ENCODE measurements at regions not wholly inside any gene's neighbourhood (a gene's known extent, or its start where the extent isn't known, plus 50 kb on each side); places are given as distances from the start of the nearest gene placed in this dataset.
"Not testable (repeated sequence)": the region's sequence is repeated elsewhere in the genome, so short reads cannot be mapped to it uniquely, and the experiment has no call there.

DNA sequence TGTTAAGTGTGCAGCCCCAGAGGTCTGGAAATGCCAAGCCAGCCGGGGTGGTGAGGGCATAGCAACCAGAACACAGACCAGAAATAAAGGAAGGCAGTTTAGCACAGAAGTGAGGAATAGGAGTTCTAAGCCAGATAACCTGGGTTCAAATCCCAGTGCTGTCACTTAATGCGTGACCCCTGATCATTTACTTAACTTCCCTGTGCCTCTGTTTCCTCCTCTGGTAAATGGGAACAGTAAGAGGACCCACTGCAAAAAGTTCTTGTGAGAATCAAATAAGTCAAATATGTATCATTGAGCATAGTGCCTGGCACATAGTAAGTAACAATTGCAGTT, 125.2 kb upstream of the ARHGEF3 start:
- no peak for DNase-seq (ENCODE audit: low read depth in 2 of 2)

DNA sequence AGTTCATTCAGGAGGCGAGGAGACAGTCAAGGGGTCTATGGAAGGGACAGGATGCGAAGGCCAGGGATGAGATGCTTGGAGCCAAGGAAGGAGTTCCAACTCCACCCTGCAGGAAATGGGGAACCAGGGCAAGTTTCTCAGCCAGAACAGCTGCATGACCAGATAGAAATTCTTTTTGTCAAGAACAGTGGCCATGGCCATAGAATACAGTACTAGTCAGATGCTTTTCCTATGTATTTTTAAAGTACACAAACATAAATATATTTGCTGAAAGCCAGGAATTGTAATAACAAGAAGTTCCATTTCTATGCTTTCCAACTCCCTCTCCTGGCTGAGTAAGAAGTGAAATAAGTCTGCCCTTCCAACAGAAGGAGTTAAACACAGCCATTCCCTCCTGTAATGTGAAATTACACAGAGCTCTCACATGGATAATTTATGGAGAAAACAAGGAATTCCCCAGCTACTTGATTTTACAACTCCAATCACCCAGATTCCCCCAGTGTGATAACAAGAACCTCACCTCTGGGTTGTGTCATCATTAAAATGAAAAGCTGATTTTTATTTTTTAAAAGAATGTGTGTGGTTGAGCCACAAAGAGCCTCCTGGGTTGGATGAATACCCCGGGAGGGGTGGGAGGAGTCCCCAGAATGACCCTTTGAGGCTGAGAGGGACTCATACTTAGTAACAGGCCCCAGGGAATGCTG, 124.6 kb upstream of the ARHGEF3 start:
- peak in 1 of 2 donors; percentile 19 for DNase-seq (ENCODE audit: low read depth in 2 of 2)

DNA sequence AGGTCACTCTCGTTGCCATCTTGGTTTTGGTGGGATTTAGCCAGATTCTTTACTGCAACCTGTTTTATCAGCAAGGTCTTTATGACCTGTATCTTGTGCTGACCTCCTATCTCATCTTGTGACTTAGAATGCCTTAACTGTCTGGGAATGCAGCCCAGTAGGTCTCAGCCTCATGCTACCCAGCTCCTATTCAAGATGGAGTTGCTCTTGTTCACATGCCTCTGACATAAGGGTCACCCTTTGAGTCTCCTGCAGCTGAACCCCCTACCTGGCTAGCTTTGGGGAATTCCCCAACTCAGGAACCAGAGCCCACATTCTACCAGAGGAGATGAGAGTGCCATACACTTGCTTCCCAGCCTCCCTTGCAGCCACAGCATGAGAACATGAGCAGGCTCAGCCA, 123.0 kb upstream of the ARHGEF3 start:
- DNase-seq (ENCODE audit: low read depth in 2 of 2) = not testable (repeated sequence)

DNA sequence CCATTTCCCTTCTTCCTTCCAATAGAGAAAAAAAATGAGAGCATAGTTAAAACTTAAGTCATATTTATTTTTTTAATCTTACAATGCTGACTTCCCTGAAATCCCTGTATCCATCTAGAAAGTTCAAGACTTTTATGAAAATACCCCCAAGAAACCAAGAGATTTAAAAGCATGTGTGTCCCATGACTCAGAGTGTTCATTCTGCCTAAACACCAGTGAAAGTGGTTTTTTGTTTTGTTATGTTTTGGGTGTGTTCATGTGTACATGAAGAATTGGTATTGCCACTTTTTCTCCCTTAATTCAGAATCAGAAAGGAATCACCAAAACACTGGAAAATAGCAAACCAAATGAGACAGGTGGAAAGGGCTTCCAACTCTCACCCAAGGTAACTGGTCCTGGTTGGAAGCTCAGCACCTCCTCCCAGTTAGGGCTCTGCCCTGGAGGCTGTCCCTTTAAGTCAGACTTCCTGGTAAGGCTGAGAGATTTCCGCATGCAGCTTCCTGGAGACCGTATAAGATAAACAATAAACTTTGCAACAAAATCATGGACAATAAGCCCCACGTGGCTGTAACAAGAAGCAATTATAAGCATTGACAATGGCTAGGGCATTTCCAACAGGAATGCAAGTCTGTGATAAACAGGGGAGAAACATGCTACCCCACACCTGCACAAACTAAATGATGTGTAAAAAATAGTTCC, 121.9 kb upstream of the ARHGEF3 start:
- DNase-seq (ENCODE audit: low read depth in 2 of 2) = peak; percentile 97 to 98

DNA sequence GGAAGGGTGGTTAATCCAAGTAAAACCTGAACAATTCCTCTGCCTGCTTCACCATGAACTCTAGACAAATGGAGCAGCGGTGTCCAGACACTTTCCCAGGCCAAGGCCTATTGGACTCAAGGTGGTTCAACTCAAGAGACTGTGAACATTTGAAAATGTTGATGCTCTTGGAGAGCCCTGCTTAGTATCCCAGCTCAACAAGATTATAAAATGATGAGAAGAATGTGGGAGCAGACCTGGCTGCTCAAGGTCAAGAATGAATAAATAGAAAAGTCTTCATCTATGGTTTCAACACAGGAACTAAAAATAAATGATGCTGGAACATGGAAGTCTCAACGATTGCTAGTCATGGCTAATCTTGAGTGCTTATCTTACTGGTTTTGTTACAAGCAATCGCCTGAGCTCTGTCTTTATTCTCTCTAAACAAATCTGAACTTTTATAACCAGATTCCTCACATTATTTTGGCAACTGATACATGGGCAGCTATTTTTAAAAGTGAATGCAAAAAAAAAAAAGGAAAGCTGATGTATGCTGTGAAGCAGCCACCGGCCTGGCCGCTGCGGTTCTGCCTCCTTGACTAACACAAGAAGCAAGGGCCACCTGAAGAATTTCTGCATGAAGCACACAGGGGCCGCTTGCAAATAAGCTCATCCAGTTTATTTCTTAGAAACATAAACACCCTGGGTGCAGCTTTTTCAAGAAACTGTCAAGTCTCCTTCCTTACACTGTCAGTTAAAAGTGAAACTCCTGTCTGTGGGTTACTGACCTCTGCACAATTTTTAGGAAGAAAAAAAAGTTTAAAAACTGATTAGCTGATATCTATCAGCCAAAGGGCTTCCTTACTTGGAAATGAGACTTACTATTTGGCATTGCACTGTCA, 120.1 kb upstream of the ARHGEF3 start:
- peak; percentile 34 to 56 for DNase-seq (ENCODE audit: low read depth in 2 of 2)

DNA sequence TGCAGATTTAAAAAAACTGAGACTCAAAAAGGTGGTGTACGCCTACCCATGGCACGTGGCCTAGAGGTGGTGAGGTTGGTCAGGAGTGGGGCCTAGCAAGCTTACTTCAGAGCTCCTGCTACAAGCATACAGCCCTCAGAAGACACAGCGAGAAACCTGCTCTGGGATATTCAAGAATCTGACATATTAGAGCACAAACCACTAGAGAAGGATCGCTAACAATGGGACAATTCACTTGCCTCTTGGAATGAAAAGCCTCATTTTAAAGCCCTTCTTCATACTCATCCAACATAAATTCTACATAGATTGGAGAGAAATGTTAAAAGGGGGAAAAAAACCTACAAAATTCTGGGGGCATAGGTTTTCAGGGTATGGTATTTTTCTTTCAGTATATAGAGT, 118.0 kb upstream of the ARHGEF3 start:
- no peak for DNase-seq (ENCODE audit: low read depth in 2 of 2)

DNA sequence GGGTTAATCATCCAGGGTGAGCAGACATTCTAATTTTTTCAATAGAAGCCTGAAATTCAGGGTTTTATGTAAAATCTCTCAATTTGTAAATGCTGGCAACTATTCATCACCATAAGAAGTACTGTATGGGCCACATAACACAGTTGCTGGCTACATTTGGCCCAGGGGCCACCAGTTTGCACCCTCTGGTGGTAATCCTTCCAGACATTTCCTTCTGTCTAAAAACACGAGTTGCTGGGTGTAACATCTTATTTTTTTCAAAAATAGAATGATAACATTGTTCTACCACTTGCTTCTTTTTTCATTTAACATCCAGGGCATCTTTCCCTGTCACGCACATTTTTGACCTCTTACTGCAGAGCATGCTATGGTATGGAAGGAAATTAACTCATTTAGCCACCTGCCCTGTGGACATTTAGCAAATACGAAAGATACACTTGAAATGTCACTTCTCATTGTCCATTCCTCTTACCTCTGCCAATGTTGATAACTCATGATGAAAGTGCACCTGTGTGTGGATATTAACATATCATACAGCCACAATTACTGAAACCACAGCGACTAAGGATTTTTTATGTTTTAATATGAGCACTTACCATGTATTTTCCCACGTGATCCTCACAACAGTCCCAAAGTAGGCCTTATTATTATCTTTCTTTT, 117.5 kb upstream of the ARHGEF3 start:
- peak in 1 of 2 donors; percentile 39 for DNase-seq (ENCODE audit: low read depth in 2 of 2)

DNA sequence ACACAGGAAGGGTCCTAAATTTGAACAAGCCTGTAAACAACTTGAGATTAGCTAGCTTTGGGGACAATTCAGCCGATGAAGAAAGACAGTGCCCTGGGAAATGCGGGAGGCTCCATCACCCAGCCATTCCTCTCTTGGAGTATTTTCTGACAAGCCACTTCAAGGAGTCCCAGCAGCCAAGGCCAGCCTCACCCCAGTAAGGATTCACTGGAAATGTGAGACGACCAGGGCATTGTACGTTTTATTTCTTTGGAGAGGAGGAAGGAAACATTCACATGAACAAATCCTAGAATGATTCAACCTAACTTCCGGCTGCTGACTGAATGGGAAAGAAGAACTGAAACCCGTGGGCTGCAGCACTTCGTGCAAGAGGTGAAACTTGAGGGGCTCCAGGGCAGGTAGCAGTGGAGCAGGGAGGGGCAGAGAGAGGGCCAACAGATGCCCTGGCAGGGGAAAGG, 116.4 kb upstream of the ARHGEF3 start:
- DNase-seq (ENCODE audit: low read depth in 2 of 2) = peak; percentile 55 to 71

DNA sequence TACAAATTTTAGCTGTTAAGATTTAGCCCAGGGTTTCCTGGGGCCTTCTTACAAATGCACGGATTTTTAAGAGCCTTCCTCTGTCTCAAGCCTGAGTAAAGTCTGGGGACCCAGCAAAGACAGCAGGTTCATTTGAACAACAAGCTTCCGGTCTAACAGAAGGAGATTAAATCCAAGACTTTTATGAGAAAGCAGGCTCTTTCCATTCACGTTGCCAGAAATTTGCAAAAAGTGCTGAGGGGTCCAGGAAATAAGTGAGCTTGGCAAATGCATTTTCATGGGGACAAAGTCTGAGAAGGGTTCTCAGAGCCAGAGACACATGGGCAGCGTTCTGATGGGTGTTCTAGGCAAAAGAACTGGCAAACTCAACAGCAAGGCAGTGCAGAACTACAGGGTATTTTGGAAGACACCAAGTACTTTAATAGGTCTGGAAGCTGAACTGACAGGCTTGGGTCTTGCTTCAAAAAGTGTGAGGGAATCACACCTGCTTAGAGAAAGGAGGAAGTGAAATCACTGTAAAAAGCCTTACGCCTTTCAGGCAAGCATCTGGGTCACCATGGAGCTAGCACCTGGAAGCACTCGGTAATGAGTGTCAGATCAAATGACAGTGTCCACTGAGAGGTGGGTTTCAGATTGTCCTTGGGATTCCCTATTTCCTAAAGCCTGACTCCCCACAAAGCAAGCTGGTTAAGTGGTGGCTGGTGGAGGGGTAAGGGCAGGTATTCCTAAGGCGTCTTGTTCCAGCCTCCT, 115.8 kb upstream of the ARHGEF3 start:
- DNase-seq (ENCODE audit: low read depth in 2 of 2) = no peak

DNA sequence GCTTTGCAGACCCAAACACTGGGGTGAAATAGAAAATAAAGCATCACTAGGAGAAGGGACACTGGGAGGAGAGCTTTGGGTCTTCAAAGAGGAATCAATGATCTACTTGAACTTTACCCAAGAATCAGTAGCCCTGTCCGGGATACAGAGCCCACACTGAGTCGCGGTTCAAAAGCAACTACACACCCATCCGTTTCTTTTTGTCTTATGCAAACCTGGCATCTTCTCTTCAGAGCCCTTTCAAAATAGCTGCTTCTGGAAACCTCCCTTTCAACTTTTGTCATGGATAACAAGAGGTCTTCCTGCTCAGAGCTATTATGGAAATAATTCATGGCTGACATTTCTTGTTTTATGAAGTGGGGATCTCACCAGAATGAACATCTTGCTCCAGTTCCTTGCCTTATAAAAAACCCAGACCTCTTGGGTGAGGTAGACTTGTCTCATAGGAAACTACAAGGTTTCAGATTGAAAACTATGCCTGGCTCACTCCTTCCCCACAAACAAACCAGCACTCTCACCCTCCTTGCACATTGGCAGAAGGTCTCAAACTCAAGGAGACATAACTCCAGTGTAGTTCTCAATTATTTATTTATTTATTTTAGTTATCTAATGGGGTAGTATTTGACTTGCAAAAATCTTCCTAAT, 115.1 kb upstream of the ARHGEF3 start:
- DNase-seq (ENCODE audit: low read depth in 2 of 2) = no peak

DNA sequence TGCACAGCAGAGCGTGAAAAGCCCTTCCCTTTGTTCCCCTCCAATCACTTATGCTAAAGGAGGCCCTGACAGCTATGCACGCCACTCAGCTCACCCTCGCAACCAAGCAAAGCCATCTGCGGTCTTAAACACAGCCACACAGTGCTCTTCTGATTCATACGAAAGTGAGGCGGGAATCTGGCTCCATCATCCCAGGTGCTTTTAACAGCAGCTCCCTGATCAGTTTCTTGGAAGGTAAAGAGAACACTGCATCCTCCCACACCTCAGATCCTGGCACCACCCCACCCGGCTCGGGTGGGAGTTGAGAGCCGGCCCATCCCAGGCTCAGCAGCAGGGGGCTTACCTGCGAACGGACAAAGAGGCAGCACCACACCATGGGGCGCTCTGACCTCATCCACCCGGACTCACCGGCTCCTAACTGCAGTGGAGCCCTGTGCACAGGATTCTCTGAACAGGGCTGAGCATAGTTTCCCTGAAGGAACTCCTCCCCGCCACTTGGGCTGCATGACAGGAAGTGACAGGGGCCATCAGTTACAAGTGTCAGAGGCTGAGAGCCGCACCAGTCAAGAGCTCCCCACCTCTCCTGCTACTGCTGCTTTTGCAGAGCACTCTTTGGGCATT, 114.3 kb upstream of the ARHGEF3 start:
- peak in 1 of 2 donors; percentile 53 for DNase-seq (ENCODE audit: low read depth in 2 of 2)

DNA sequence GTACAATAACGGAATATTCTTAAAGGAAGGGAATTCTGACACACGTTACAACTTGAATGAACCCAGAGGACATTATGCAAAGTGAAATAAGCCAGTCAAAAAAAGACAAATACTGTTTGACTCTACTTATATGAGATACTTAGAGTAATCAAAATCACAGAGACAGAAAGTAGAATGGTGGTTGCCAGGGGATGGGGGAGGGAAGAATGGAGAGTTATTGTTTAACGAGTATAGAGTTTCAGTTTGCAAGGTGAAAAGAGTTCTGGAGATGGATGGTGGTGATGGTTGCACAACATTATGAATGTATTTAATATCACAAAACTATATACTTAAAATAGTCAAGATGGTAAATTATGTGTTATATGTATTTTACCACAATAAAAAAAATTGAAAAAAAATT, 112.9 kb upstream of the ARHGEF3 start:
- DNase-seq (ENCODE audit: low read depth in 2 of 2) = no peak

DNA sequence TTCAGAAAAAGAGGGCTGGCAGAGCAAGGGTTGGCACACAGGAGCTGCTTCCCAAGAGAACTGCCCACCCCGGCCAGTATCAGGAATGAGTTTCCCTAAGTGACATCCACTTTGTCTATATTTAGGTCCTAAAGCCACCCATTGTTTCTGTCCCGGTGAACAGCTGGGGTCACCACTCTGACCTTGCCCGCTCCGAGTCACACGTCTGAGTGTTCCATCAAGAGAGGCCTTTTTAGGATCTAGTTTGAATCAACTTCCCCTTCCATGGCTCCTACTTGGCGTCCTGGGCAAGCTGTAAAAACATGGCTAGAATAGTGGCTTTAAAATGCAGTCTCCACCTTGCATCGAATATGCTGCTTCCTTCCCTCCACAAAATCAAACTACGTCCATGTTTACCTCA, 109.6 kb upstream of the ARHGEF3 start:
- DNase-seq (ENCODE audit: low read depth in 2 of 2) = peak; percentile 22 to 54

DNA sequence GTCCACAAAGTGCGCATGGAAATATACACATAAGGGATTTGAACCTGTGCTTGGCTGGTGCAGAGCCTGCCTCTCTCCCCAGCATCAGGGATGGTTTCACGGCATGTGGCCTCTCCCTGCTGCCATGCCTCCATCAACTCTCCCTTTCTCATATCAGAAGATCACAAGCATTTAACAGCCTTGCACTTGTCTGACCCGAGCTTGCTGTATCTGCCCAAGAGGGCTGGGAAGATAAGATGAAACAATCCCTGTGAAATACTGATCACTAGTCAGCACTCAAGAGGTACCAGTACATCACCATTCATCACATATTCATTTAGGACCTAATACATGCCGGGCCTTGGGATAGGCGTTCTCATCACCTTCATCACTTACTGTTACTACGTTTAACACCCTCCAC, 107.6 kb upstream of the ARHGEF3 start:
- DNase-seq (ENCODE audit: low read depth in 2 of 2) = no peak

DNA sequence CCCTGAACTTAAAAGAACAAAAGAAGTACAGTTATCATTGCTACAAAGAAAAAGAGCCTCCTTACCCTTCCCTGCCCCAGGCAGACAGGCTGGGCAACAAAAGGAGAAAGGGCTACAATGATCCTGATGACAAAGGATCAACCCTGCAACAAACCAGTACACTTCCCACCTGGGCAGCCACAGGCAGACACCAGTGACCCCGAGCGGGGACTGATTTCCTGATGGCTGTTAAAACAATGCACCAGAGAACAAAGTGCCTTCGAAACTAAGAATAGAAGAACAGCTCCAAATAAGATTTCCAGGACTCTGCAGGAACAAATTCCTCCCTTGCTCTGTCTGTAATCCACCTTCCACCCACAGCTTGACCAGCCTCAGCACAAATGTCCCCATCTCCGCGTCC, 106.3 kb upstream of the ARHGEF3 start:
- peak; percentile 50 to 68 for DNase-seq (ENCODE audit: low read depth in 2 of 2)

DNA sequence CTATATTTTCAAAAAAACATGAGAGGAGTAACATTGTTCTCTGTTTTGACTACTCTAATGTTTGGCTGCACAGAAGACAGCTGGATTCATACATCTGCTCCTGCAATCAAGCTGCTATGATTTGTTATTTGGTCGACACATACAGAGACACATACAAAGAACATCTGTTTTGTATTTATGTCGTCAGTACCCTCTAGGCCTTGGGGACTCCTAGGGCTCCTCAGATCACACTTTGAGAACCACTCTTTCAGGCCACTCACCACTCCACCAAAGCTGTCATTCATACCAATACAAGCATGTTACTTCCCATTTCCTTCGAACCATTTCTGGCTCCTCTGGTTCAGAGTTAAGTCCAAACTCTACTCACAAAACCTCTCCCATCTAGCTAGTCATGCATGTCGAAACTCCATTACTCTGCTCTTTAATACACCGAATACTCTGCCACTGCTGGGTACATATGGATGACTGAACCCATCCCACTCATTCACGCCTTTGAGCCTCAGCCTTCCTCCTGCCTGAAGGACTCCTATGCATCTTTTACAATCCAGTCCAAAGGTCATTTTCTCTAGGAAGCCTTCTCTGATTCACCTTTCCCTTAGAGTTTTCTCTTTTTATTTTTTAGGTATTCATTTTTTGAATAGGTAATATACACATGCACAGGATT, 102.9 kb upstream of the ARHGEF3 start:
- no peak for DNase-seq (ENCODE audit: low read depth in 2 of 2)

DNA sequence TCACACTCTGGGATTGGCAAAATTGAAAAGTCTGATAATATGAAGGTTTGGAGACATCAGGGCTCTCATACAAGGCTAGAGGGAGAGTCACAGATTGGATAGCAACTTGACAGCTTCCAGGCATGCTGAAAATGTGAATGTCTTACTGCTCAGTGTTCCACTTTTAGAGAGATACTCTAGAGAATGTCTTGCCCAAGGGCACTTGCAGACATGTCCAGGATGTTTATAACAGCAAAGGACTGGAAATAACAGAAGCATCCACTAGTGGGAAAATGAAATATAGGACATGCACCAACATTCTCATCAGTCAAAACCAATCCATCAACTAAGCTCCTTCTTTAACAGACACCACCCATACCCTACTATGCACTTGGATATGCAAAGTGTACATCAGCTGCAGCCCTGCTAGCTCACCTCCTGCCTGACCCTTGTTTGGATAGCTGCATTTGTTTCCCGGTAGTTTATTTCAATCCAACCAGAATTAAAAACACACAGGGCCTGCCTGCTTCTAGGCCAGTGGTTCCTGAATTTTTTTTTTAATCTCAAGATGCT, 101.6 kb upstream of the ARHGEF3 start:
- DNase-seq (ENCODE audit: low read depth in 2 of 2) = no peak

DNA sequence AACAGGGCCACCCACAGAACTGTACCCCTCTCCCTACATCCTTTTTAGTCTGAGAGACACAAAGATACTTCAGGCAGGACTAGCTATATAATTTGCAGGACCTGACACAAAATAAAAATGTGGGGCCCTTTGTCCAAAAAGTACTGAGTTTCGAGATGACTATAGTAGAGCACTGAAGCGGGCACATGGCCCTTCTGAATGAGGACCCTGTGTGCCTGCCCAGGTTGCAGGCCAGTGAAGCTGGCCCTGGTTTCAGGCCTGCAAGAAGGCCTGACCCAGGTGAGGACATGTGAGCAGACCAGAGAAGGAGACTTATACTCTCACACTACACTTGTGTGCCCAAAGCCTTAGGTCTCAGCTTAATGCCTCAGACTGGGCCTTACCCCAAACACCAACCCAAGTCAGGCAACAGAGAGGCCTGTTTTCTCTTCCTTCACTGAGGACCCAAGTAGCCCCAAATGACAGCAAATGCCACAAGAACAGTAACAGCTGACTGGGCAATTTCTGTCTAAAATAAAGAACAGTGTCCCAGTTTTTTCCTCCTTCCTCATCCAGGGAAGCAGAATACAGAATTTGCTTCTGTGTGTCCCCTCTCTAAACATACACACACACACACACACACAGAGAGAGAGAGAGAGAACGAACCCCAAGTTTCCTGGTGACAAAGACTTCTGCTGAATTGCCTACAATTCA, 100.9 kb upstream of the ARHGEF3 start:
- DNase-seq (ENCODE audit: low read depth in 2 of 2) = no peak

DNA sequence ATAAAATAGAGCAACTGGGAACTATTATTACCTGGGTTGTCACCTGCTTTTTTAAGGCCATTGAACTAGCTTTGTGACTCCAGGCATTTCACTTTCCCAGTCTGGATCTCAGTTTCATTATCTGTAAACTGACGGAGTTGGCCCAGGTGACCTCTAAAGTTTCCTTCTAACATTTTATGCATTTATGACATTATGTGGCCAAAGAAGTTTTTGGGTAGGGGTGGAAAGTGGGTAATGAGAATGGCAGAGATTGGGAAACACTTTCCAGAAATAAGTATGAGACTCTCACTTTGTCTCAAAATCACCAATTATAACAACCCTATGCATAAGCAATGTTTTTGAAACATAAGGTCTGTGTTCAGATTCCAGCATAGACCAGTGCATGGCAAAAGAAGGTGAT, 99.1 kb upstream of the ARHGEF3 start:
- DNase-seq (ENCODE audit: low read depth in 2 of 2) = no peak
